Uterus (tissue), 2 donors: ENCODE measurements at regions not wholly inside any gene's neighbourhood (a gene's known extent, or its start where the extent isn't known, plus 50 kb on each side); places are given as distances from the start of the nearest gene placed in this dataset.

Experiments
- POLR2A ChIP-seq, 2 donors: fragments of 450-650 bp; IDR thresholded peaks; one replicate each; pipeline ENCODE4 v1.6.1; 2016; ENCODE audit warnings: antibody characterized with exemption in 2 of 2, mild to moderate bottlenecking in 1 of 2, moderate library complexity in 1 of 2
- TF ChIP-seq, protein P1 (sequence below), 4 experiments: fragments of 200-600 bp in 2 of 4; fragments of 450-650 bp in 2 of 4; sonication (generic) in 2 of 4; IDR thresholded peaks; one replicate each; pipeline ENCODE4 v1.5.1; 2016 to 2019; ENCODE audit warnings: antibody characterized with exemption in 4 of 4, mild to moderate bottlenecking in 2 of 4, moderate library complexity in 1 of 4

DNA sequence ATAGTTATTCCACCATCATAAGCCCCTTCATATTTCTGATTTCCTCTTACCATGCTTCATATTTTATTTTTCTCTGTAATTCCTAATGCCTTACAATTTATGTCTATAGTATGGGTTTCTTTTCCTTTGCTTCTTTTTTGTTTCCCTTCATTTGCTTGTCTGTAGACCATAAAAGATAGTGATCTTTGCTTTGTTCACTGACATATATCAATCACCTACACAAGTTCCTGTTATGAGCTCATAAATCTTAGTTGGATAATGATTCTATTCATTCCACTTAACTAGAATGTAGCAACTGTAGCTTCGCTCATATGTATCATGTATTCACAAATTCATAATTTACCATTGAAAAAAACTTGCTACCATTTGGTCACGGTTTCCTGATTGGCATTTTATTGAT is 388.8 kb upstream of the ATXN7L3B start:
- TF ChIP-seq, protein P1, sequence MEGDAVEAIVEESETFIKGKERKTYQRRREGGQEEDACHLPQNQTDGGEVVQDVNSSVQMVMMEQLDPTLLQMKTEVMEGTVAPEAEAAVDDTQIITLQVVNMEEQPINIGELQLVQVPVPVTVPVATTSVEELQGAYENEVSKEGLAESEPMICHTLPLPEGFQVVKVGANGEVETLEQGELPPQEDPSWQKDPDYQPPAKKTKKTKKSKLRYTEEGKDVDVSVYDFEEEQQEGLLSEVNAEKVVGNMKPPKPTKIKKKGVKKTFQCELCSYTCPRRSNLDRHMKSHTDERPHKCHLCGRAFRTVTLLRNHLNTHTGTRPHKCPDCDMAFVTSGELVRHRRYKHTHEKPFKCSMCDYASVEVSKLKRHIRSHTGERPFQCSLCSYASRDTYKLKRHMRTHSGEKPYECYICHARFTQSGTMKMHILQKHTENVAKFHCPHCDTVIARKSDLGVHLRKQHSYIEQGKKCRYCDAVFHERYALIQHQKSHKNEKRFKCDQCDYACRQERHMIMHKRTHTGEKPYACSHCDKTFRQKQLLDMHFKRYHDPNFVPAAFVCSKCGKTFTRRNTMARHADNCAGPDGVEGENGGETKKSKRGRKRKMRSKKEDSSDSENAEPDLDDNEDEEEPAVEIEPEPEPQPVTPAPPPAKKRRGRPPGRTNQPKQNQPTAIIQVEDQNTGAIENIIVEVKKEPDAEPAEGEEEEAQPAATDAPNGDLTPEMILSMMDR (IDR thresholded peaks at IDR 0.05) = no peak
- no peak for TF ChIP-seq POLR2A (IDR thresholded peaks at IDR 0.05)
